NCI-H524 treated with DMSO at 0.1 percent for 48 hours (cell line): ENCODE measurements at regions not wholly inside any gene's neighbourhood (a gene's known extent, or its start where the extent isn't known, plus 50 kb on each side); places are given as distances from the start of the nearest gene placed in this dataset.

ENCODE experiments used
- DNase-seq: peaks from one replicate; lab custom pipeline; 2025; lab: John Stamatoyannopoulos, UW

- DNase-seq, result no peak
Observed at GRCh38 chr14:81837304-81837703, 303.7 kb upstream of the SEL1L start.

- DNase-seq, result no peak
Observed at GRCh38 chr14:81839056-81839455, 305.4 kb upstream of the SEL1L start.

DNA sequence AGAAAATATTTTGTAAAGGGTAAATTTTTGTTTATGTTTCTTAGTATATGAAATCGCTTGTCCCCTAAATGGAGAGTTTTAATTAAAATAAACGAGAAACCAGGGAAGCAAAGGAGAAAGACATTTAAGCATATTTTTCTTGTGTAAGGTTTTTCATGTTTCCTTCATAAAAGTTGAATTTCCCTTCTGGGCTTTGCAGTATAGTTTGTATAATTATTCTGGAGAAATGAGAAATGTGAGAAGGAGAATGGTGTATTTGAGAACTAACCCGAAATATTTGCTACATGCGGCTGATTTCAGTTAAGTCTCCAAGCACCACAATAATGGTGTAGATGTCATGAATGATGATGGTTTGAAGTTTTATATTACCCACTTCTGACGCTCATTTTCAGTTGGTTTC, 307.7 kb upstream of the SEL1L start:
- no peak for DNase-seq

DNA sequence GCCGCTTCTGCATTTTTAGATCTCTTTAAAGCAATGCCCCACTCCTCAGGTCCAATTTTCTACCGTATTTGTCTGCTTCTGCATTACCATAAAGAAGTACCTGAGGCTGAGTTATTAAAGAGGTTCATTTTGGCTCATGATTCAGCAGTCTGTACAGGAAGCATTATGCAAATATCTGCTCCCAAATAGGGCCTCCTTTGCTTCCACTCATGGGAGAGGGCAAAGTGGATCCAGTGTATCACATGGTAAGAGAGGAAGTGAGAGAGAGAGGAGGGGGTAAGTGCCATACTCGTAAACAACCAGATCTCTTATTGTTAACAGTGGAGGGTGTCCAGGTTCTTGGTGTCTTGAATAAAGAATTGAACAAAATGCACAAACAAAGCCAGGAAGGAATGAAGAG, 316.1 kb upstream of the SEL1L start:
- no peak for DNase-seq

GRCh38 chr14:81855007-81855406, 321.4 kb upstream of the SEL1L start:
- DNase-seq, result no peak

- DNase-seq, result no peak
Observed at GRCh38 chr14:81859046-81859445, 325.4 kb upstream of the SEL1L start.

- no peak for DNase-seq
Observed at GRCh38 chr14:81868172-81868571, 334.5 kb upstream of the SEL1L start.

- DNase-seq, result no peak
Observed at GRCh38 chr14:81871706-81872105, 338.1 kb upstream of the SEL1L start.

DNA sequence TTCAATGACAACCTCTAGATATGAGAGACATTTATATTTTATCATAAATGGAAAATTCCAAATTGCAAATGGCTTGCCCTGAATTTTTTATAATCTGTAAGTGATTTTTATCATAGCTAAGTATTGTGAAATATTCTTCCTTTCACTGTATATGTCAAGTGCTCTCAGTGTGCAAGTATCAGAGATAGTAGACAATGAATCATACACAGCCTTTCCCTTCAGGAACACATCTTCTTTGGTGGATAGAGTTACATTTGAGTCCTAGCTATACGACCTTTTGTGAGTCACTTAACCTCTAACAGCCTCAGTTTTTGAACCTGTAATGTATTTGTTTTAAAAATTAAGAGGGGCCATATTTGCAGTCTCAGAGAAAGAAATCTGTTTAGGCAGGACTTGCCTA, 350.7 kb upstream of the SEL1L start:
- no peak for DNase-seq

GRCh38 chr14:81886588-81886987, 352.9 kb upstream of the SEL1L start:
- DNase-seq, result no peak

- no peak for DNase-seq
Observed at GRCh38 chr14:81889529-81889928, 355.9 kb upstream of the SEL1L start.

DNA sequence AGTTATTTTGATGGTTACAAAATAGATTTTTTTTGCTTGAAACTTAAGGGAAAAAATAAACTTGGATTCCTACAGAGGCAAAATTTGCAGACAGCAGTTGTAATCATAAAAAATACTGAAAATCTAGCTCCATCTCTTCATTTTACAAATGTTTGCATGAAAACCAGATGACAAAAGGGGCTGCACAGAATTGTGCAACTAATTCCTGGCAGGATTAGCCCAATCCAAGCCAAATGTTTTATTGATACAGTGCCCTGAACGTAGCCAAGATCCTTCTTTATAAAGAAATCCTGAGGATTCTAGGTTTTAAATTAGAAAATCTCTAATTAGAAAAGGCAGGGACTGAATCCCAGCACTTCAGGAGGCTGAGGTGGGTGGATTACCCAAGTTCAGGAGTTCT, 356.4 kb upstream of the SEL1L start:
- no peak for DNase-seq

- DNase-seq, result no peak
Observed at GRCh38 chr14:81903477-81903876, 369.8 kb upstream of the SEL1L start.

DNA sequence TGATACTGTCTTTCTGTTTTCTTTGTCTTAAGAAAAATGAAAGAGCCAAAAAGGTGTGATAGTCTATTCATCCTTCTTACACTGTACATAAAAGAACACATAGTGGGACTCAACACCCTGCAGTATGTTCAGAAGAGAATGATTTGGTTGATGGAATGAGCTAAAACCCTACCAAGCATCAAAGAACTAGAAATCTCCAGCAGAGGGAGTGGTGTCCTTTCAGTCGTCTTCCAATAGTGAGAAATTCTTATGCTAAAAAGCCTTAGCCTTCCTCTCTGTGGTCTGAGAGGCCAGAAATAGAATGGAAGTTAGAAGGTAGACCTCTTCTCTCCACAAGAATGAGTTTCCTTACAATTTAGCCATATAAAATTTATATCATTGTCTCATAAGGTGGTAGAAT, 393.4 kb upstream of the SEL1L start:
- no peak for DNase-seq

DNA sequence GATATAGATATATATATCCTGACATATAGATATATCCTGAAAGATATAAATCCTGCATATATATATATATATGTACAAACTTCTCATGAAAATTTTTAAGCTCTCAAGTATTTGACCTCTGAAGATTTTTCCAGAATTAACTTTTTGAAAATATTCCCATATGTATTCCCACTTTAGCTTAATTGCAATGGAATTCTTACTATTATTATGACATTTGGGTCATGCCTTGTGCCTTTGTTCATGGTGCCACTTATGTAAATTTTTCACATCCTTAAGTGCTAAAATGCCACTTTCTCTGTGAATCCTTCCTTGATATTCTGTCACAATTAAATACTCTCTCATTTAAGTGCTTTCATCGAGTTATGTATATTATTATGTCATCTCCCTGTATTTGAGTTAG, 398.2 kb upstream of the SEL1L start:
- no peak for DNase-seq

DNA sequence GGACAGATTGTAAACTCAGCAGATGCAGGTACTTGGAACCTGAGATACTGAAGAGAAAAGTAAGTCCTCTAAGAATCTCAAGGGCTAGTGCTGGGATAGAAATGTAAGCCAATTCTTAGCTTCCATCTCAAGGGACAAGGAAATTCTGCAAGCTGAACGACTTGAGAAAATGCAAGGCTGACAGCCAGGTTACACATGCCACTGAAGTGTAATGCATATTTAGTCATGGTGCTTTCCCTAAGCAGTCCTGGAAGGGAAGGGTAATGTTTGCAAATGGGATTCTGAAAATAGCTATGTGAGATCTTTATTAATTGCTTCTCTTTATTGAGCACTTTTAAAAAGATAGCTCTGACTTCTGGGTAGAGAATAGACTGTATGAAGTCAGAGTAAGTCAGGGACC, 402.7 kb upstream of the SEL1L start:
- no peak for DNase-seq

- no peak for DNase-seq
Observed at GRCh38 chr14:81936902-81937301, 403.2 kb upstream of the SEL1L start.

GRCh38 chr14:81938341-81938740, 404.7 kb upstream of the SEL1L start:
- no peak for DNase-seq

GRCh38 chr14:81940651-81941050, 407.0 kb upstream of the SEL1L start:
- peak; percentile 85 for DNase-seq

- no peak for DNase-seq
Observed at GRCh38 chr14:81942071-81942470, 408.4 kb upstream of the SEL1L start.

GRCh38 chr14:81946375-81946774, 412.7 kb upstream of the SEL1L start:
- no peak for DNase-seq

DNA sequence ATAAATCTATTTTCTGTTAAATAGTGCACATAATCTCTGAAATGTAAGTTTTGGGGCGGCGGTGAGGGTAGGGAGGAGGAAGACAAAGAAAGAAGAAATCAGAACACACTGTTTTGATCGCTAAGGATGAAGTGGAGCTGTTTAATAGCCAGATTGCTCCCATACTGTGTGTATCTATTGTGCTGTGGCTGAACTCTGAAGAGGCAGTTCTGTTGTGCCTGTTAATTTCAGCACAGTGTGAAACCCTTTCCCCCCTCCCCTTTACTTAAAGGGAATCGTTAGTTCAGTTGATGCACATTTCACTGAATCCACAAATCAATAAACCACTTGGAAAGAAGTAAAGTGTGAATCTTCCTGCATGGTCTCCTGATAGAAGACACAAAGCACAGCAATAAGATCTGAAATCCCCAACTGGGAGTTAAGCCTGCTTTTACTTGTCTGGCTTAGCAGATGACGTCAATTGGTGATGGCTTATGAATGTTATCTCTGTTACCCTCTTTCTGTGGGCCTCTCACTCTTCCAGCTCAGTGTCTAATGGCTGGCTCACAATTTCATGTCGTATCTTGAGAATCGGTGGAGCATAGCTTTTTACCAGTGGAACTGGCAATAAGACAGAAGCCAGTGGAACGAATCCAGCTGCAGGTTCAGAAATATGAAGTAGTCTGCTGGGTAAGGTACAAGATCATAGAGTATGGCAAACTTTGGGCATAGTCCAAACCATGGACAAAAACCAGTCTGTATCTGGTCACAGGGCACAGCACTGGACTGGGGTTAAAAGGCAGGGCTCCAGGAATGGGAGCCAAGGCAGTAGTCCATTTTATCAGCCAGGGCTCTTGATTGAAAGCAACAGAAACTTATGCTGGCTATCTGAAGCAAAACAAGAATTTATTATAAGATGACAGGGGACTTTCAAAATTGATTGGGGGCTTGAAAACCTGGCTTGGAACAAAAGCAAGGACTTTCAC, 413.5 kb upstream of the SEL1L start:
- DNase-seq, result no peak

GRCh38 chr14:81952917-81953316, 419.3 kb upstream of the SEL1L start:
- no peak for DNase-seq

DNA sequence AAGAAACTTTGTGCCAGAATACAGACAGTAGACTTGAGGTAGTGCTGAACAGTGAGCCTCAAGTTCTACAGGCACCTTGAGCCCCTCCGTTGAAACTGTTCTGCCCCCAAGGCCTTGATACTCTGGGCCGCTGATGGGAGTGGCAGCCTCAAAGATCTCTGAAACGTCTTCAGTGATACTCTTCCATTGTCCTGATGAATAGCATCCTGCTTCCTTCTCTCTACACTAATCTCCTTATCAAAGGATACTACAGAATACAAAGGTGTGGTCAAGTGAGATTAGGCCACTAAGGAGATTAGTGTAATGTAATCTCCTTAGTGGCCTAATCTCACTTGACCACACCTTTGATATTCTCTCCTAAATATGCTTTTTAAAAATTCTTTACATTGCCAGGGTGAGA, 419.8 kb upstream of the SEL1L start:
- DNase-seq, result no peak
